Dedifferentiated amniotic fluid mesenchymal stem cell (primary cell): ENCODE measurements at regions not wholly inside any gene's neighbourhood (a gene's known extent, or its start where the extent isn't known, plus 50 kb on each side); places are given as distances from the start of the nearest gene placed in this dataset.
"Not testable (repeated sequence)": the region's sequence is repeated elsewhere in the genome, so short reads cannot be mapped to it uniquely, and the experiment has no call there.

Experiments
- DNase-seq: peaks from one replicate; pipeline ENCODE4 v3.0.0-alpha.2; 2016; ENCODE audit errors: extremely low spot score

DNA sequence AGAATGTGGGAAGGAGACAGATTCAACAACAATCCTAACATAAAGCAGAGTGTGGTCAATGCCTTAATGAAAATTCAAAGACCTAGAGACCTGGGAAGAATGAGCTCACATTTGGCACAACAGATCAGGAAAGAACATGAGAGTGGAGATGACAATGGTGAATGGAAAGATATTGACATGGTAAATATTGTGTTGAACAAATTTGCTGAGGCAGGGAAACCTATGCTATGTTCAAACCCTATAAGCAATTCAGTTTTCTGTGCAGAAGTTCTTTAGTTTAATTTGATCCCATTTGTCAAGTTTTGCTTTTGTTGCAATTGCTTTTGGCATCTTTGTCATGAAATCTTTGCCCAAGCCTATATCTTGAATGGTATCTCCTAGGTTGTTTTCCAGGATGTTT is 199.4 kb upstream of the LRRTM4 start:
- no peak for DNase-seq

DNA sequence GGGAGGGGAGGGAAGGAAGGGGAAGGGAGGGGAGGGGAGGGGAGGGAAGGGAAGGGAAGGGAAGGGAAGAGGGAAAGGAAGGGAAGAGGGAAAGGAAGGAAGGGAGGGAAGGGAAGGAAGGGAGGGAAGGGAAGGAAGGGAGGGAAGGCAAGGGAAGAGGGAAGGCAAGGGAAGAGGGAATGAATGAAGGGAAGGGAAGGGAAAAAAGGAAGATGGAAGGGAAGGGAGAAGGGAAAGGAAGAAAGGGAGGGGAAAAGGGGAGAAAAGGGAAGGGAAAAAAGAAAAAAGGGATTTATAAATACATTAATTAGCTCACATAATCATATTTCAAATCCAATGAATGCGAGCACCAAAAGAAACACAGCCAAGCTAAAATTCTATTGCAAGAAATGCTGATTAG is 202.9 kb upstream of the LRRTM4 start:
- DNase-seq, result no peak

DNA sequence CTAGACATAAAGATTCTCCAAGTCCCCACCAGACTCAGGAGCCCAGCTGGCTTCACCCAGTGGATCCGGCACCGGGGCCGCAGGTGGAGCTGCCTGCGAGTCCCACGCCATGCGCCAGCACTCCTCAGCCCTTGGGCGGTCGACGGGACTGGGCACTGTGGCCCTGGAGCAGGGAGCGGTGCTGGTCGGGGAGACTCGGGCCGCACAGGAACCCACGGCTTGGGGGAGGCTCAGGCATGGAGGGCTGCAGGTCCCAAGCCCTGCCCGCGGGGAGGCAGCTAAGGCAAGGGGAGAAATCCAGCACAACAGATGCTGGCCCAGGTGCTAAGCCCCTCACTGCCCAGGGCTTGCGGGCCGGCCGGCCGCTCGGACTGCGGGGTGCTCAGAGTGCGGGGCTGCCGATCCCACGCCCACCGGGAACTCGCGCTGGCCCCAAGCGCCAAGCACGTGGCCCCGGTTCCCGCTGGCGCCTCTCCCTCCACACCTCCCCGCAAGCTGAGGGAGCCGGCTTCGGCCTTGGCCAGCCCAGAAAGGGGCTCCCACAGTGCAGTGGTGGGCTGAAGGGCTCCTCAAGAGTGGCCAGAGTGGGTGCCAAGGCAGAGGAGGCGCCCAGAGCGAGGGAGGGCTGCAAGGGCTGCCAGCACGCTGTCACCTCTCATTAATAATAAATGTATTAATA is 212.6 kb upstream of the LRRTM4 start:
- not testable (repeated sequence) for DNase-seq

DNA sequence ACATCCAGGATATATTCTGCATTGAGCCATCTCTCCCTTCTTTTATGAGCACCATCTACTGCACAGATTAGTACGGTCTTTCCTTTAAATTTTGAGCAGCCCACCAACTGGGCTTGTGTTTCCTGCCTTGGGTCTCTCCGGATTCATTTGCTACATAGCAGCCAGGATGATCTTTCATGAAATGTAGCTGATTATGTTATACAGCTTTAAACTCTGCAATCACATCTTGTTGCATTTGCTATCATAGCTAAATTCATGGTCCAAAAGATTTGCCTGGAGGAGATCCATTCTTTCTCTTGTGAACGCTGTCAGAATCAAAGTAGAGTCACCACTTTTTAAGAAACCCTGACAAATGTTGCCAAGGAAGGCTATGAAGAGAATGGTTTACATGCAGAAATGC is 215.1 kb upstream of the LRRTM4 start:
- DNase-seq, result no peak

DNA sequence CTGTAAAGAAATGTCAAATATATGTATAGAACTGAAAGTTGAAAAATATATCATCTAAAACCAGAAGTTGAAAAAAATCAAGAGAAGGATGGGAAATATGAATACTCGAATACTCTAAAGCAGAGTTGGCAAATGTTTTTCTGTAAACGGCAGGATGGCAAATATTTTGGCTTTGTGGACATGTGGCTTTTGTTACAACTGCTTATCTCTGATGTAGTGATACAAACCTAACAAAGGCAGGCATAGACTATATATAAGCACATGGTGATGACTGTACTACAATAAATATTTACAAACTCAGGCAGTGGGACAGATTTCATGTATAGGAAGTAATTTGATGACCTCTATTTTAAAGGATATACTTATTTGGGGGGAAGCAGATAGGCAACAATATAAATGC is 224.6 kb upstream of the LRRTM4 start:
- no peak for DNase-seq

DNA sequence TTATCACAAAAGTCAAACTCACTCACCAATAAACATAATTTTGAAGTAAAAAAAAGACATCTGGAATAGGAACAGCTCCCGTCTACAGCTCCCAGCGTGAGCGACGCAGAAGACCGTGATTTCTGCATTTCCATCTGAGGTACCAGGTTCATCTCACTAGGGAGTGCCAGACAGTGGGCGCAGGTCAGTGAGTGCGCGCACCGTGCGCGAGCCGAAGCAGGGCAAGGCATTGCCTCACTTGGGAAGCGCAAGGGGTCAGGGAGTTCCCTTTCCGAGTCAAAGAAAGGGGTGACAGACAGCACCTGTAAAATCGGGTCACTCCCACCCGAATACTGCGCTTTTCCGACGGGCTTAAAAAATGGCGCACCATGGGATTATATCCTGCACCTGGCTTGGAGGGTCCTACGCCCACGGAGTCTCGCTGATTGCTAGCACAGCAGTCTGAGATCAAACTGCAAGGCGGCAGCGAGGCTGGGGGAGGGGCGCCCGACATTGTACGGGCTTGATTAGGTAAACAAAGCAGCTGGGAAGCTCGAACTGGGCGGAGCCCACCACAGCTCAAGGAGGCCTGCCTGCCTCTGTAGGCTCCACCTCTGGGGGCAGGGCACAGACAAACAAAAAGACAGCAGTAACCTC is 231.7 kb upstream of the LRRTM4 start:
- not testable (repeated sequence) for DNase-seq

DNA sequence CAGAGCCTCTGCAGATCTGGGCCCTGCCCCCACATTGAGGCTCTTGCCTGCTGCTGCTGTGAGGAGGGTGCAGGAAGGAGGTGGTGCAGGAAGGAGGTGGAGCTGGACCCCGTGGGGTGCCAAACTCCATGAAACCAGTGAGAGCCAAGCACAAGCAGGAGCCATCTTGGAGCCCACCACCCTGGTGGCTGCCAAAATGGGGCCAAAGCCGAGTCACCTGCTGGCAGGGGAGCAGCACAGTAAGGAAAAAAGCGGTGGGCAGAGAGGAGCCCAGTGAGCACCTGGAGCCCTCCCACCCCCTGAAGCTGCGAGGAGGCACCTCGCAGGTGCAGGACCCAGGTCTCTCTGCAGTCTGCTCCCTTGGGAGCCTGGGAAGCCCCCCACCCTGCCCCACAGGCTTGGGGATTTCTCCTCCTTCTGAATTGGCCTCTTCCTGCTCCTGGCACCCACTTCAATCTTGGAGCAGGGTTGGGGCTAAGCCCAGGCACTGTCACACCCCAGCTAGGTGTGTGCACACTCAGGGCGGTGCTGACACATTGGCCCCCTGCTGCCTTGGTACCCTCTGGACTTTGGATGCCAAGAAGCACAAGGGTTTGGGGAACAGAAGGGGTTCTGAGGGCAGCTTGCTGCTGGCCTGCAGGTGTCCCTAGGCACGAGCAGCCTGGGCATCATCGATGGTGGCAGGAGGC is 245.4 kb upstream of the LRRTM4 start:
- no peak for DNase-seq

DNA sequence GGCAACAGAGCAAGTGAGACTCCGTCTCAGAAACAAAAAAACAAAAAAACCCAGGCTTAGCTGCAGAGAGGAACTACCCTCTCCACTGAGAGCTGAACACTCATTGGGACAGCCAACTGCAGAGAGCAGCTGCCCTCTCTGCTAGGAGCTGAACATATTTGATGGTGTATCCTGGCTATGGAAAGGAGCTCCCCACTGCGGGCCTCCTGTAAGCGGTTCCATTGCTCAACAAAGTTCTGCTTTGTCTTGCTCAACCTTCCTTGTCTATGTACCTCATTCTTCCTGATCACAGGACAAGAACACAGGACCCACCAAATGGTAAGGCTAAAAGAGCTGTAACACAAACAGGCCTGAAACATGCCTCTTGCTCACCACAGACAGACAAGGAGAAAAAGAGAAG is 246.3 kb upstream of the LRRTM4 start:
- no peak for DNase-seq

DNA sequence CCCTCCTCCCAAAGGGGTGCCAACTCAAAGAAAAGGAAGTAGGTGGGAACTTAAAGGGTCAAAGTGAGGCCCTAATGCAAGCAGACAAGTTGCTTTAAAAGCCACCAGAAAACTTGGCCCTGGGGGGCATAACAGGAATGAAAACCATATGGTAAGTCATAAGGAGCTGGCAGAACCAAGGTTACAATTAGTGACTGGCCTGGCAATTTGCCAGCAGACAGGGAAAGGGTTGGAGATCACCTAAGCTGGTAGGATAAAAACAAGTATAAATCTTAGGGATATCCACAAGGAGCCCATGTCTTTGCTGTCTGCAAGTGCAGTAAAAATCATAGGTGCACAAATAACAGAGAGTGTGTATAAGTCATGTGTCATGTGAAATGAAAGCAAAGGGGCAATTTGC is 256.7 kb upstream of the LRRTM4 start:
- DNase-seq, result no peak

DNA sequence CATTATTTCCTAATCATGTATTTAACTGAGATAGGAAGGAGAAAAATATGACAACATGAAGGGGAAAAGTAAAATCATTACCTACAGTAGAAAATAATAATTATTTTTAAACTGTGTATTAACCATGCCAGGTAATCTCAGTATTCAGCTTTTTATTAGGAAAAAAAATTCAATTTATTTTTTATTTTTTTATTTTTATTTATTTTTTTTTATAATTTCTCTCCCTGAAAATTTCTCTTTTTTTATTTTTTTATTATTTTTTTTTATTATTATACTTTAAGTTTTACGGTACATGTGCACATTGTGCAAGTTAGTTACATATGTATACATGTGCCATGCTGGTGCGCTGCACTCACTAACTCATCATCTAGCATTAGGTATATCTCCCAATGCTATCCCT is 271.3 kb upstream of the LRRTM4 start:
- not testable (repeated sequence) for DNase-seq

DNA sequence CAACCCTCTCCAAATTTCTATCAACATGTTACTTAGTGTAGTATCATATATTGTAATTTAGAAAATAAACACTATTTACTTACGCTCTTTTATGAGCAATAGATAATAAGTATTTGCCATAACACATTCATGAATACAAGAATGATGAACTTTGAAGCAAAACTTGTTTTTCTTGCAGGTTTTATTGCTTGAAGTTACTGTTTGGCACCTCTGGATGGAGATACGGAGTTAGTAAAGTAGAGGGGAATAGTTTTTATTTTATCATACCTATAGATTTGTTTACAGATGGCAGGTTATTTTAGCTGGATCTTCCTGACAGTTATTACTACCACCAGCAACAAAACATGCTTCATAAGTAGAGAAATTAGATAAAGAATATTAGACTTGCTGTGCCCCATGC is 274.2 kb upstream of the LRRTM4 start:
- no peak for DNase-seq

DNA sequence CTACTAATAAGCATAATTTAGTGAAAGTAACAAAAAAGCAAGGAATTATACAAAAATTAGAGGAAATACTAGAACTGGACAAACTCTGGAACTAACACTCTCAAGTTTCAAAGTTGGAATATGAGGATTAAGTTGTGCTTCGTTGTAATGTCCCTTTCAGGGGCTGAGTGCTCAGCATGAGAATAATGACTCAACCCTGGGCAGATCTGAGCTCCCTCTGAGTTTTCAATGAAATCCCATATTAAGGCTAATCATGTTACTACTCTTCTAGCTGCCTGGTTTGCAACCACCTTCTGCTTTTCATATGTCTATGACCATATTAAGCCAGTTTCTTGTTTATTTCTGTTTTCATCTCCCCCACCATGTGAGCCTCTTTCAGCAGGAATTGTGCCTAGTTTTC is 274.9 kb upstream of the LRRTM4 start:
- DNase-seq, result no peak

DNA sequence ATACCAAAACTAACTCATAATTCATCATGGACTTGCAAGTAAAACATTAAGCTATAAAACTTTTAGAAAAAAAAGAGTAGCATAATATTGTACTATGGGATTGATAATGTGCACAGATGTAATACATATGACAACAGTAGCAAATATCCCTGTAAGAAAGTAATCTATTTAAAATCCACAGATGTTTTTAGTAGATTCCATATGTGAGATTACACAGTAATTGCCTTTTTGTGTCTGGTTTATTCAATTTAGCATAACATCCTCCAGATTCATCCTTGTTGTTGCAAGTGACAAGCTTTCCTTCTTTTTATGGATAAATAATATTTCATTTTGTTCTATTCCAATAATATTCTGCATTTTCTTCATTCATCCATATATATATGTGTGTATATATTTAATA is 278.2 kb upstream of the LRRTM4 start:
- DNase-seq, result no peak

DNA sequence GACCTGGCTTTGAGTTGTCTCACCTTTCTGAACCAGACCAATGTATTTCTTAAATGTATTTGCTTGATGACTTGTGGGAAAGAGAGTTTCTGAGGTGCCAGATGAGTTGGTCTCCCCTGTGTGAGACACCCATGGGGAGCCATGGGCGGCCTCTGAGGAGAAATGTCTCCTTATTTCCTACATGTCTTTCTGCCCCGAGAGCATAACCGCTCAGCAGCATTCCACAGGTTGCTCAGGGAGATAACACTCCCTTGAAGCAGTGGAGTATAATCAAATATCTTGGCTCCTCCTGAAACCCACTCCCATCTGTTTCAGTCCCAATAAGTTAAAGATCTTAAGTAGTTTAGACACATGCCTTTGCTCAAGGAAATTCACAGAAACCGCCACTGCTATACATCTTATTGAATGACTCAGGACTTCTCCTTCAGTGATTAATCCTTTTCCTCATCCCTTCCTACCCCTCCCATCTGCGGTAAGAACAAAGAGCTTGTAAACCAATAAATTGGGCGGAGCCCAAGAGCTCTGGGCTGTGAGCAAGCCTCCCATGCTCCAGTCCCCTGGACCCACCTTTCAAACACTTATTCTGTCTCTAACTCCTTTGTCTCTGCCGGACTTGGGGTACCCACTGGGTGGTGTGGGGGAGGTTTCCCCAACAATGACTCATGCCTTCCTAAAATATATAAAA is 285.5 kb upstream of the LRRTM4 start:
- no peak for DNase-seq

DNA sequence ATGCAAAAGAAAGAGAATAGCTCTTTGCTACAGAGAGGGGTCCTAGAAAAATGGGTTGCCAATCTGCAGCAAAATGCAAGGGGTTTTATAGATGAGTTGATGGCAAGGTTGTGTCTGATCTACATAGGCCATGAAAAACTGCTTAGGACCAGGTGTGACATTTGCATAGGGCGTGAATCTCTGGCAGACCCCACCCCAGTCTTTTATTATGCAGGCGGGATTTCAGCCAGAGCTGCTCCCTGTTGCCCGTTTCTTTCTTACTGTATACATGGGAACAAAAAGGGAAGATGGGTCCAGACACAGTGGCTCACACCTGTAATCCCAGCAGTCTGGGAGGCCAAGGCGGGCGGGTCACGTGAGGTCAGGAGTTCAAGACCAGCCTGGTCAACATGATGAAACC is 286.4 kb upstream of the LRRTM4 start:
- DNase-seq, result no peak

DNA sequence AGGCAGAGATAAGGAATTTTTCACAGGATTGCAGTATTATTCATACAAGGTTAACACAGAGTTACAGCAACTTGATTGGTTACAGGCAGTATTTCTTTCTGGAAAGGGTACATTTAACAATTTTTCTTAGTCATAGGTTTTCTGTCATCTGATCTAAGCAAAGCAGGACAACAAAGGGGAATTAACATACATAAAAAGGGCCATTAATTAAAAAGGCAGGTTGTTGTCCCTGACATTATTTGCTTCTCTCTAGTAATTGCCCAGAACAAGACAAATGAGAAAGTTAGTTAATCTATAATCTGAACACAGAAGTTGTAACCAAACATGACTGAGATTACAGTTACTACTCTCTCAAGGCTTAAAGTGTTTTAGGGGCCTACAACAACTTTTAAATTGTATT is 291.4 kb upstream of the LRRTM4 start:
- DNase-seq, result no peak

DNA sequence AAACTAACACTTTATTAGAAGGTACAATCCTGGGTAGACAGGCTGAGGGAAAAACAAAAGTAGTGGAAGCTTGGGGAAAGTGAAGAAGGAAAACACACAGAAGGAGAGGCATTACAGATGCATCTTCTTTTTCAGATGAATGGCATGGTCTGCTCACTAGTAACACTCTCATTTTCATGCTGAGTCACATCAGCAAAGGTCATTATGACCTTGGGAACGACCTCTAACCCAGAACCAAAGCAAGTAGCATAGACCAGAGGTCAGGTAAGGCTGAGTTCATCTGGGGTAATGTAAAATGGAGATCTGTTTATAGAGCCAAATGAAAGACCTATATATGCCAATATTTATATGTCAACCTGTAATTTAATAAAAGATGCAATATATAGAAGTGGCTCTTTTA is 294.4 kb upstream of the LRRTM4 start:
- no peak for DNase-seq

DNA sequence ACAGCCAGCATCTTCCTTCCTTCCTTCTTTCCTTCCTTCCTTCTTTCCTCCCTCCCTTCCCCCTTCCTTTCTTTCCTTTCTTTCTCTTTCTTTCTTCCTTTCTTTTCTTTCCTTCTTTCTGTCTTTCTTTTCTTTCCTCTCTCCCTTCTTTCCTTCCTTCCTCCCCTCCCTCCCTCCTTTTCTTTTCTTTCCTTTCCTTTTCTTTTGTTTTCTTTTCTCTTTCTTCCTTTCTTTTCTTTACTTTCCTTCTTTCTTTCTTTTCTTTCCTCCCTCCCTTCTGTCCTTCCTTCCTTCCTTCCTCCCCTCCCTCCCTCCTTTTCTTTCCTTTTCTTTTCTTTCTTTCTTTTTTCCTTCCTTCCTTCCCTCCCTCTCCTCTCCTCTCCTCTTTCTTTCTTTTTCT is 296.0 kb upstream of the LRRTM4 start:
- no peak for DNase-seq

DNA sequence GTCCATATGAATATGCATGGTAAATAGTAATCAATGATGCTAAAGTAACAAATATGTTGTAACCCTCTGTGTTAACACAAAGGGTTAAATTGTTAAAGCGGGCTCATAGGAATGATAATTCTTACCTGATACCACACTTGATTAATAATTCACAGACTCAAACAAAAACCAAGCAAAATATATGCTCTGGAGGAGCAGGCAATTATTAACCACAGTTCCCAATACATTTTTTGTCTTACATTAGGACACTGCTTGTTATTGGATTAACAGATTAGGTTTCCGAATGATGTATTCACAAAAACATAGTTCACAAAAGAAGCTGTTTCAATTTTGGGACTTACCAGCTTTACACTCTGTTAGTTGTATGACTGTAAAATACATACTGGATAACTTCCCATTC is 300.9 kb upstream of the LRRTM4 start:
- no peak for DNase-seq

DNA sequence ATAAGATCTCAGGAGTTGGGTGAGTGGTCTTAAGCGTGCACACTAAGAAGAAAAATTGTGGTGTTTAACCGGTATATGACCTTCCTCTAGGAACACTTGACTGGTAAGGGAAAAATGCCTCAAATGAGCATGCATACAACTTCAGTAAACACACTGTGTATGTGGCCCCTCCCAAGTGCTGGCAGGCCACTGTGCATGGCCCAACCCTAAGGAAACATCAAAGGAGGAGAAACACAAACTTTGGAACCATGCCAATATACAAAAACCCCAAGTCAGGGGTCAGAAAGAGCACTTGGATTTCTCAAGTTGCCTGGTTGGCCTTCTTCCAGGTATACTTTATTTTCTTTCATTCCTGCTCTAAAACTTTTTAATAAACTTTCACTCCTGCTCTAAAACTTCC is 308.9 kb upstream of the LRRTM4 start:
- DNase-seq, result no peak

DNA sequence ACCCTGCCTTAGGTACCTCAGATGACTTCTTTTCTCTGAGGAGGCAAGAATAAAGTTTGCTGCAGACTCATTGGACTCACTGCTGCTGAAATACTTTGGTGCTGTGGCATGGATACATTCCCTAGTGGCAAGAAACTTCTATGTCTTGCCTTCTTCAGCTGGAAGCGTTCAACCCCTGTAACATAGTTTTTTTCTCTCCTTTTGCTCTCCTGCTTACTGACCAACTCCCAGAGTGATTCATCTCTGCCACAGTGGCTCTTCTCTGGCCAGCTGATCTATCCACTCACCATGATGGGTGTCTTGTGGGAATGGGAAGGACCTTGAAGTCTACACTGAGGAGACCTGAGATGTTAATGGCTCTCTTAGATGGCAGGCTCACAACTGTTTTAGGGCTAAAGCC is 309.3 kb upstream of the LRRTM4 start:
- no peak for DNase-seq

DNA sequence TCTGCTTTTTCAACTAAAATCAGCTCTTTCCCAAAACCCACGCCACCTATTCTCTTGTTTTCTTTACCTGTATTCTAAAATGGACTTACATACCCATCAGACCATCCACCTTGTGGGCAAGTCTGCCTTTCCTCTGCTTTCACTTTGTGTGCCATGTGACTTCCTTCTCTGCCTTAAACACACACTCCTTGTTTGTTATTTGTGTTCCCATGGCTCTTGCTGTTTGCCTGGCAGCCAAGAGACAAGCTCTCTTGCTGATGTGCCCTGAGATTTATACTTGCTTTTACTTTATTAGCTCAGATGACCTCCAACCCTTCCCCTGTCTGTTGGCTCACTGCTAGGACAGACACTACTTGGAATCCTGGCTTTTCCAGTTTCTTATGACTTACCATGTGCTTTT is 309.7 kb upstream of the LRRTM4 start:
- no peak for DNase-seq
